Urothelium cell line (cell line): ENCODE measurements at regions not wholly inside any gene's neighbourhood (a gene's known extent, or its start where the extent isn't known, plus 50 kb on each side); places are given as distances from the start of the nearest gene placed in this dataset.

Experiments used
- DNase-seq: peaks from one replicate; pipeline ENCODE4 v3.0.0; 2011; ENCODE audit warnings: low spot score, mixed read lengths
- FAIRE-seq: peaks from 2 replicates; lab custom pipeline; 2011; peaks lifted over from hg19 to GRCh38; lab: Jason Lieb, UNC

GRCh38 chr3:71978150-71978721 lies 193.3 kb upstream of the PROK2 start:
- FAIRE-seq (no peak), DNase-seq (no peak)

GRCh38 chr3:71977525-71977924 lies 192.6 kb upstream of the PROK2 start:
- FAIRE-seq (no peak), DNase-seq (no peak)

GRCh38 chr3:71975573-71975972 lies 190.6 kb upstream of the PROK2 start:
- no peak for FAIRE-seq
- DNase-seq, result no peak

- DNase-seq (no peak), FAIRE-seq (no peak)
These were observed 189.8 kb upstream of the PROK2 start for GRCh38 chr3:71974786-71975185.

GRCh38 chr3:71973274-71974030 lies 188.5 kb upstream of the PROK2 start:
- DNase-seq (no peak), FAIRE-seq (no peak)

- DNase-seq, result no peak
- FAIRE-seq, result no peak
These were observed 187.1 kb upstream of the PROK2 start for GRCh38 chr3:71972031-71972430.

GRCh38 chr3:71968544-71968943 lies 183.6 kb upstream of the PROK2 start:
- no peak for FAIRE-seq
- no peak for DNase-seq

- no peak for DNase-seq
- FAIRE-seq, result no peak
These were observed 181.2 kb upstream of the PROK2 start for GRCh38 chr3:71966185-71966584.

- no peak for FAIRE-seq
- no peak for DNase-seq
These were observed 179.2 kb upstream of the PROK2 start for GRCh38 chr3:71964170-71964569.

- DNase-seq (peak; percentile 49), FAIRE-seq (no peak)
These were observed 177.8 kb upstream of the PROK2 start for GRCh38 chr3:71962561-71963240.

GRCh38 chr3:71961891-71962290 lies 176.9 kb upstream of the PROK2 start:
- no peak for DNase-seq

GRCh38 chr3:71961378-71961777 lies 176.4 kb upstream of the PROK2 start:
- DNase-seq (no peak), FAIRE-seq (no peak)

More at GRCh38 chr3:71961891-71962290, 176.9 kb upstream of the PROK2 start:
- FAIRE-seq, result no peak

- no peak for DNase-seq
- FAIRE-seq, result no peak
These were observed 173.6 kb upstream of the PROK2 start for GRCh38 chr3:71958533-71958932.

GRCh38 chr3:71956716-71957115 lies 171.8 kb upstream of the PROK2 start:
- DNase-seq (no peak), FAIRE-seq (no peak)

GRCh38 chr3:71956069-71956340 lies 171.1 kb upstream of the PROK2 start:
- FAIRE-seq (no peak), DNase-seq (peak; percentile 13)

GRCh38 chr3:71955240-71956068 lies 170.5 kb upstream of the PROK2 start:
- FAIRE-seq (no peak), DNase-seq (peak; percentile 81)

- no peak for DNase-seq
- no peak for FAIRE-seq
These were observed 166.9 kb upstream of the PROK2 start for GRCh38 chr3:71951842-71952241.

GRCh38 chr3:71951361-71951760 lies 166.4 kb upstream of the PROK2 start:
- DNase-seq (no peak), FAIRE-seq (no peak)

- FAIRE-seq, result no peak
- no peak for DNase-seq
These were observed 164.5 kb upstream of the PROK2 start for GRCh38 chr3:71949442-71949841.

GRCh38 chr3:71944482-71945065 lies 159.6 kb upstream of the PROK2 start:
- no peak for DNase-seq
- no peak for FAIRE-seq
